Sigmoid colon (tissue), 6 donors: ENCODE measurements at regions not wholly inside any gene's neighbourhood (a gene's known extent, or its start where the extent isn't known, plus 50 kb on each side); places are given as distances from the start of the nearest gene placed in this dataset.

ENCODE experiments used
- DNase-seq: peaks from one replicate; pipeline ENCODE4 v3.0.0-alpha.2; 2019
- H3K27ac ChIP-seq, 4 donors: fragments of 200-600 bp; sonication (generic); one replicate each; pipeline ENCODE4 v1.5.1; 2016 to 2019; ENCODE audit warnings: mild to moderate bottlenecking in 1 of 4
- H3K27me3 ChIP-seq, 3 donors: fragments of 200-600 bp; sonication (generic); one replicate each; pipeline ENCODE4 v1.5.1; 2019; ENCODE audit warnings: mild to moderate bottlenecking in 1 of 3
- H3K36me3 ChIP-seq, 4 donors: fragments of 200-600 bp; sonication (generic); one replicate each; pipeline ENCODE4 v1.5.1; 2016 to 2019
- H3K4me1 ChIP-seq, 4 donors: fragments of 200-600 bp; sonication (generic); one replicate each; pipeline ENCODE4 v1.5.1; 2017 to 2019
- H3K4me3 ChIP-seq, 4 donors: fragments of 200-600 bp; sonication (generic); one replicate each; pipeline ENCODE4 v1.5.1; 2017 to 2019; ENCODE audit warnings: mild to moderate bottlenecking in 2 of 4, moderate library complexity in 1 of 4
- H3K9me3 ChIP-seq, 4 donors: fragments of 200-600 bp in 3 of 4; sonication (generic) in 3 of 4; one replicate each; pipeline versions ENCODE4 v1.5.1 to v1.6.1; 2013 to 2019
- CTCF ChIP-seq, 4 experiments: fragments of 450-650 bp in 3 of 4; fragments of 200-600 bp in 1 of 4; IDR thresholded peaks; one replicate each; pipeline ENCODE4 v1.5.1; 2016 to 2019; ENCODE audit warnings: antibody characterized with exemption in 4 of 4, mild to moderate bottlenecking in 3 of 4, moderate library complexity in 2 of 4
- EP300 ChIP-seq, 4 donors: sonication (generic); formaldehyde crosslinking; IDR thresholded peaks; one replicate each; pipeline ENCODE4 v1.6.1; 2017; ENCODE audit warnings: antibody characterized with exemption in 4 of 4
- POLR2A ChIP-seq, 2 donors: fragments of 450-650 bp; IDR thresholded peaks; one replicate each; pipeline ENCODE4 v1.6.1; 2016; ENCODE audit warnings: antibody characterized with exemption in 2 of 2, mild to moderate bottlenecking in 2 of 2, moderate library complexity in 2 of 2
- POLR2AphosphoS5 ChIP-seq, 4 donors: sonication (generic); formaldehyde crosslinking; IDR thresholded peaks; one replicate each; pipeline ENCODE4 v1.6.1; 2017; ENCODE audit warnings: antibody characterized with exemption in 4 of 4
- WGBS, 2 donors: extraction: QIAGEN DNeasy Blood & Tissue Kit; methylation state at CpG; one replicate each; pipeline ENCODE4 v1.1.7; 2013; 5-methylcytosine and 5-hydroxymethylcytosine counted together
- intact Hi-C: fragments of 100-400 bp; cut with DNase I; formaldehyde crosslinking; loops from one replicate; pipeline ENCODE4 v1.15.1; 2023
- donor health status: healthy with polysubstance abuse.
- donor health status: healthy.

GRCh38 chr9:86653466-86653865 lies 293.8 kb downstream of the GAS1 start:
- WGBS, 2 donors: 30 to 50% methylated on average over 3 of the region's 3 CpGs
- no peaks in the 10 kb centered on the region for H3K9me3 ChIP-seq
- H3K27ac ChIP-seq: no peak overlapping the region
- no peaks in the 10 kb centered on the region for H3K27me3 ChIP-seq
- DNase-seq: no peak
- TF ChIP-seq POLR2AphosphoS5 (IDR thresholded peaks at IDR 0.05): no peak
- peaks cover 0 to 6% (median 3%) of the 10 kb centered on the region in 4 donors for H3K4me1 ChIP-seq
- no peak overlapping the region for H3K4me3 ChIP-seq
- intact Hi-C loops: no loop called here
- H3K36me3 ChIP-seq: no peaks in the 10 kb centered on the region

DNA sequence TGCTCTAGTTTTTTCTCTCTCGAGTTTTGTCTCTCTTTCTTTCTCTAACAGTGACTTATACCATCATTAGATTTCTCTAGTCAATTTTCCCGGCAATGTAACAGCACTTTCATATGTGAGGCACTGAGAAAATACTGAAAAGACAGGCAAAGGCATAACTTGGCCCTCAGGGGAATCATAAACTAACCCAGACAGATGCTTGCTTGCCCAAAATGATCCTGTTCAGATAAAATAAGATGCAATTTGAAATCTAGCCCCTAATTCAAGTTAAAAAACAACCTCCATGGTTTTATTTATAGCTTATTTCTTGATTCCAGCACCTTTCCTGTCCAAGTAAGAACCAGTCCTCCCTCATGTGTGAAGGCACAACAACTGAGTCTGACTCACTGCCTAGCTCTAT lies 294.6 kb downstream of the GAS1 start:
- no peak for TF ChIP-seq EP300 (IDR thresholded peaks at IDR 0.05)
- no peak for TF ChIP-seq POLR2AphosphoS5 (IDR thresholded peaks at IDR 0.05)
- TF ChIP-seq CTCF (IDR thresholded peaks at IDR 0.05): no peak
- no peak for TF ChIP-seq POLR2A (IDR thresholded peaks at IDR 0.05)
- Histone ChIP-seq H3K4me3 (no peak overlapping the region), H3K9me3 (no peaks in the 10 kb centered on the region), H3K27me3 (no peaks in the 10 kb centered on the region), H3K36me3 (no peaks in the 10 kb centered on the region), H3K4me1 (peaks cover 0 to 6% (median 3%) of the 10 kb centered on the region in 4 donors), H3K27ac (no peak overlapping the region)
- no peak for DNase-seq
- intact Hi-C loops: no loop called here
- 78 to 79% methylated on average over 2 of the region's 2 CpGs for WGBS, 2 donors

DNA sequence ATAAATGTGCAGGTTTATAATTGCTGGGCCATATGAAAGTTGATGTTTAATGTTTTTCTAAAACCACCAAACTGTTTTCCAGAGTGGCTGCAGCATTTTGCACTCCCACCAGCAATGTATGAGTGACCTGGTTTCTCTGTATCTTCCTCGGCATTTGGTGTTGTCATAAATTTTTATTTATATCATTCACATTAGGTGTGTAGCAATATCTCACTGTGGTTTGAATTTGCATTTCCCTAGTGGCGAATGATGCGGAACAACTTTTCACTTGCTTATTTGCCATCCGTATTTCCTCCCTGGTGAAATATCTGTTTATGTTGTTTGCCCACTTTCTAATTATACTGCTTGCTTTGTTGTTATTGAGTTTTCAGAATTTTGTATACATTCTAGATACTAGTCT lies 295.7 kb upstream of the TUT7 start:
- Histone ChIP-seq H3K4me1 (peaks cover 0 to 6% (median 3%) of the 10 kb centered on the region in 4 donors), H3K4me3 (no peak overlapping the region), H3K27ac (no peak overlapping the region), H3K9me3 (no peaks in the 10 kb centered on the region), H3K36me3 (no peaks in the 10 kb centered on the region), H3K27me3 (no peaks in the 10 kb centered on the region)
- TF ChIP-seq POLR2AphosphoS5 (IDR thresholded peaks at IDR 0.05) (no peak), POLR2A (IDR thresholded peaks at IDR 0.05) (no peak), CTCF (IDR thresholded peaks at IDR 0.05) (no peak), EP300 (IDR thresholded peaks at IDR 0.05) (no peak)
- intact Hi-C loops: no loop called here
- WGBS, 2 donors: 70 to 83% methylated on average over 4 of the region's 4 CpGs
- no peak for DNase-seq

GRCh38 chr9:86648828-86649170 lies 294.6 kb upstream of the TUT7 start:
- 83 to 89% methylated on average over 6 of the region's 6 CpGs for WGBS, 2 donors
- intact Hi-C loops: no loop called here

GRCh38 chr9:86648156-86648827 lies 294.1 kb upstream of the TUT7 start:
- no peak overlapping the region for H3K27ac ChIP-seq
- no peaks in the 10 kb centered on the region for H3K36me3 ChIP-seq
- TF ChIP-seq CTCF (IDR thresholded peaks at IDR 0.05) (no peak), POLR2A (IDR thresholded peaks at IDR 0.05) (no peak), EP300 (IDR thresholded peaks at IDR 0.05) (no peak)
- WGBS, 2 donors: 92 to 94% methylated on average over 4 of the region's 4 CpGs
- intact Hi-C loops: no loop called here
- peaks cover 0 to 6% (median 3%) of the 10 kb centered on the region in 4 donors for H3K4me1 ChIP-seq
- no peak for DNase-seq
- H3K4me3 ChIP-seq: no peak overlapping the region
- H3K9me3 ChIP-seq: no peaks in the 10 kb centered on the region
- H3K27me3 ChIP-seq: no peaks in the 10 kb centered on the region

More at GRCh38 chr9:86648828-86649170, 294.6 kb upstream of the TUT7 start:
- H3K4me1 ChIP-seq: peaks cover 0 to 6% (median 3%) of the 10 kb centered on the region in 4 donors
- DNase-seq: no peak
- no peaks in the 10 kb centered on the region for H3K36me3 ChIP-seq
- no peak overlapping the region for H3K4me3 ChIP-seq
- H3K27ac ChIP-seq: no peak overlapping the region
- TF ChIP-seq POLR2AphosphoS5 (IDR thresholded peaks at IDR 0.05) (no peak), POLR2A (IDR thresholded peaks at IDR 0.05) (no peak), EP300 (IDR thresholded peaks at IDR 0.05) (no peak), CTCF (IDR thresholded peaks at IDR 0.05) (no peak)
- H3K9me3 ChIP-seq: no peaks in the 10 kb centered on the region
- H3K27me3 ChIP-seq: no peaks in the 10 kb centered on the region
